ENCODE measurements at regions not wholly inside any gene's neighbourhood (a gene's known extent, or its start where the extent isn't known, plus 50 kb on each side); places are given as distances from the start of the nearest gene placed in this dataset.

DNA sequence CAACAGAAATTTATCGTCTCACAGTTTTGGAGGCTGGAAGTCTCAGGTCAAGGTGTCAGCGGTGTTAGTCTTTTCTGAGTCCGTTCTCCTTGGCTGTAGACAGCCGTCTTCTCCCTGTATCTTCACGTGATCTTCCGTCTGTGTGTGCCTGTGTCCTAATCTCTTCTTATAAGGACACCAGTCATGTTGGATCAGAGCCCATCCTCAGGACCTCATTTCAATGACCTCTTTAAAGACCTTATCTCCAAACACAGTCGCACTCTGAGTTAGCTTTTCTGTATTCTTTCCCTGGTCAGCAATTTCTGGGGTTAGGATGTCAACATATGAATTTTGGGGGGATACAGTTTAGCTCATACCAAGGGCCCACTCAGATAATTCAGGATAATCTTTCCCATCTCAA lies 247.7 kb downstream of the PRDM2 start:
- Histone ChIP-seq H3K9me3 (no peaks in the 10 kb centered on the region), H3K4me1 (peaks cover 16% of the 10 kb centered on the region), H3K27me3 (no peaks in the 10 kb centered on the region), H3K36me3 (no peaks in the 10 kb centered on the region), H3K27ac (peak overlapping the region; percentile 83), H3K4me3 (no peak overlapping the region)
- no peak for DNase-seq (ENCODE audit: low spot score in 2 of 2)
- TF ChIP-seq POLR2A (IDR thresholded peaks at IDR 0.05), result no peak
- TF ChIP-seq POLR2AphosphoS5 (IDR thresholded peaks at IDR 0.05), result no peak
- TF ChIP-seq, protein P1, sequence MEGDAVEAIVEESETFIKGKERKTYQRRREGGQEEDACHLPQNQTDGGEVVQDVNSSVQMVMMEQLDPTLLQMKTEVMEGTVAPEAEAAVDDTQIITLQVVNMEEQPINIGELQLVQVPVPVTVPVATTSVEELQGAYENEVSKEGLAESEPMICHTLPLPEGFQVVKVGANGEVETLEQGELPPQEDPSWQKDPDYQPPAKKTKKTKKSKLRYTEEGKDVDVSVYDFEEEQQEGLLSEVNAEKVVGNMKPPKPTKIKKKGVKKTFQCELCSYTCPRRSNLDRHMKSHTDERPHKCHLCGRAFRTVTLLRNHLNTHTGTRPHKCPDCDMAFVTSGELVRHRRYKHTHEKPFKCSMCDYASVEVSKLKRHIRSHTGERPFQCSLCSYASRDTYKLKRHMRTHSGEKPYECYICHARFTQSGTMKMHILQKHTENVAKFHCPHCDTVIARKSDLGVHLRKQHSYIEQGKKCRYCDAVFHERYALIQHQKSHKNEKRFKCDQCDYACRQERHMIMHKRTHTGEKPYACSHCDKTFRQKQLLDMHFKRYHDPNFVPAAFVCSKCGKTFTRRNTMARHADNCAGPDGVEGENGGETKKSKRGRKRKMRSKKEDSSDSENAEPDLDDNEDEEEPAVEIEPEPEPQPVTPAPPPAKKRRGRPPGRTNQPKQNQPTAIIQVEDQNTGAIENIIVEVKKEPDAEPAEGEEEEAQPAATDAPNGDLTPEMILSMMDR (IDR thresholded peaks at IDR 0.05), result no peak
- TF ChIP-seq EP300 (IDR thresholded peaks at IDR 0.05), result no peak
- 92% methylated on average over 7 of the region's 7 CpGs for WGBS

DNA sequence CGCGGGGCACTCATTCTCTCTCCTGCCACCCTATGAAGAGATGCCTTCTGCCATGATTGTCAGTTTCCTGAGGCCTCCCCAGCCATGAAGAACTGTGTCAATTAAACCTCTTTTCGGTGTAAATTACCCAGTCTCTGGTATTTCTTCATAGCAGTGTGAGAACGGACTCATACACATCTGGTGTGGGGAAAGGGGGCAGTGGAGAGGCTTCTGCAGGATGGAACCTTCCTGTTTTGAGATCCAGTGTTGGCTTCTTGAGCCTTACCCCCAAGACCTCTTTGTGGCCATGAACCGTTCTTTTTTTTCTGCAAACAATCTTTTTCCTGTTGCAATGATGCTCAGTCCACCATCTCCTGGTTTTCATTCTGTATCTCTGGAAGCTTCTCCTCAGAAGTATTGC lies 248.4 kb downstream of the PRDM2 start:
- no peaks in the 10 kb centered on the region for H3K9me3 ChIP-seq

DNA sequence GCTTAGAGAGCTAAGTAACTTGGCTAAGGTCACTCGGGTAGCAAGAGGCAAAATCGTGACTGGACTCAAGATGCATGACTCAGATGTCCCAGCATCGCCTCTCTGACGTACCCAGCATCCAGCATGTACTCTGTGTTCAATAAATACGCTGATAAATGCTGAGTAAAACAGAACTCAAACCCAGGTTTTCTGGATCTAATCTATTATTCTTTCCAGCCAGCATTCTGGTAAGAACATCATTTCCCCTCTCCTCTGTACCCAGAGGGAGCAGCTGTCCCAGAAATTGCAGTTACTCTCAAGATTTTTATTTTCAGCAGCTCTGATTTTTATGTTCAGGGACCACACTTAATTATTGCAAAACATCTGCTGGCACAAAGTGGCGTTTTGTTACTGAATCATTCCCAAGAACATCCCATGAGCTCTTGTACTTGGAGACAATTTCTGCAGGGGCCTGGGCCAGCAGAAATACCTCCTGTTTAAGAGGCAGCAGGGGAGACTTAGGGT lies 249.0 kb downstream of the PRDM2 start:
- WGBS, result 60% methylated on average over 6 of the region's 6 CpGs
- peak in 1 of 2 donors; percentile 85 for DNase-seq (ENCODE audit: low spot score in 2 of 2)
- Histone ChIP-seq H3K27ac (peak overlapping the region; percentile 83), H3K4me1 (peaks cover 23% of the 10 kb centered on the region), H3K27me3 (no peaks in the 10 kb centered on the region), H3K9me3 (no peaks in the 10 kb centered on the region), H3K4me3 (no peak overlapping the region), H3K36me3 (no peaks in the 10 kb centered on the region)
- TF ChIP-seq EP300 (IDR thresholded peaks at IDR 0.05) (no peak), POLR2AphosphoS5 (IDR thresholded peaks at IDR 0.05) (peak in 1 of 3 donors; percentile 47)

More for the DNA sequence above, 248.4 kb downstream of the PRDM2 start:
- Histone ChIP-seq H3K27me3 (no peaks in the 10 kb centered on the region), H3K27ac (peak overlapping the region; percentile 83), H3K4me3 (no peak overlapping the region), H3K36me3 (no peaks in the 10 kb centered on the region), H3K4me1 (peaks cover 18% of the 10 kb centered on the region)
- no peak for DNase-seq (ENCODE audit: low spot score in 2 of 2)
- 71% methylated on average over 5 of the region's 5 CpGs for WGBS
- TF ChIP-seq, protein P1 (IDR thresholded peaks at IDR 0.05), result no peak
- peak in 1 of 3 donors; percentile 31 for TF ChIP-seq POLR2AphosphoS5 (IDR thresholded peaks at IDR 0.05)

DNA sequence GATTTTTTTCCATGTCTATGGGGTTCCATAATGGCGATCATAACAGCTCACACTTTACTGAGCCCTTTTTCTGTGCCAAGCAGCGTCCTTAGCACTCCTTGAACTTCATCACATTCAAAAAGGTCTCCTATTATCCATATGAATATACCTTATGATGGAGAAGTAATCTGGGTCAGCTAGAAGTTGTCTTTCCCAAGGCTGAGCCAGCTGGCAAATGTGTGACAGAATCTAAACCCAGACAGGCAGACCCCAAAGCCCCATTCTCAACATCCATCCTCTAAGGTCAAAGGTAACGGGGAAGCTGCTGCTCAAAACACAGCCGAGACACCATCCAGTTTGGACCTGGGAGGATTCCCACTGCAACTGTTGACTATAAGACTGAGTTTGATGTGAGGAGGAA lies 249.6 kb downstream of the PRDM2 start:
- H3K36me3 ChIP-seq, result no peaks in the 10 kb centered on the region
- no peaks in the 10 kb centered on the region for H3K27me3 ChIP-seq
- peak overlapping the region; percentile 63 for H3K27ac ChIP-seq
- no peak overlapping the region for H3K4me3 ChIP-seq
- no peak for DNase-seq (ENCODE audit: low spot score in 2 of 2)
- 91% methylated on average over 4 of the region's 4 CpGs for whole genome bisulfite sequencing
- no peaks in the 10 kb centered on the region for H3K9me3 ChIP-seq
- TF ChIP-seq POLR2AphosphoS5 (IDR thresholded peaks at IDR 0.05) (no peak), EP300 (IDR thresholded peaks at IDR 0.05) (no peak), POLR2A (IDR thresholded peaks at IDR 0.05) (no peak)
- TF ChIP-seq, protein P1 (IDR thresholded peaks at IDR 0.05), result no peak
- peaks cover 23% of the 10 kb centered on the region for H3K4me1 ChIP-seq

DNA sequence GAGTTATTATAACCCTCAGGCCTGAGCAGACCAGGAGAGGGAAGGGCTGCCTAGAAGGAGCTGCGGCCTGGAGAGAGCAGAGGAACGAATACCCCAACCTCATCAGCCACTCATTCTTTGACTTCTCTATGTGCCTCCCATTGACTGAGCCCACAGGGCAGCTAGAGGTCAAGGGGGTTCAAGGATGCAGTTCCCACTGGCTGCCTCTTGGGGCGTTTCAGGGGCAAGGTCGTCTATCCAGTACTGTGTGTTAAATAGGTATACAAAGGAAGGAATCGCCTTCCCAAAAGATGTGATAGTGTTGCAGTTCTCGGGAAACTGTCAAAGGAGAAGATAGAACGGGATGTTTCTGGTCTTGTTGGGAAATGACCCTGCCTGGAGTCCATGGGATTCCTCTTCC lies 250.6 kb downstream of the PRDM2 start:
- DNase-seq (ENCODE audit: low spot score in 2 of 2), result no peak
- WGBS, result 74% methylated on average over 7 of the region's 7 CpGs
- TF ChIP-seq POLR2AphosphoS5 (IDR thresholded peaks at IDR 0.05), result no peak
- TF ChIP-seq EP300 (IDR thresholded peaks at IDR 0.05), result no peak
- no peak for TF ChIP-seq POLR2A (IDR thresholded peaks at IDR 0.05)
- TF ChIP-seq, protein P1 (IDR thresholded peaks at IDR 0.05), result no peak
- Histone ChIP-seq H3K27ac (peak overlapping the region; percentile 13), H3K9me3 (no peaks in the 10 kb centered on the region), H3K27me3 (no peaks in the 10 kb centered on the region), H3K4me3 (no peak overlapping the region), H3K4me1 (peaks cover 23% of the 10 kb centered on the region), H3K36me3 (no peaks in the 10 kb centered on the region)
